ENCODE measurements at regions not wholly inside any gene's neighbourhood (a gene's known extent, or its start where the extent isn't known, plus 50 kb on each side); places are given as distances from the start of the nearest gene placed in this dataset.
A peak's percentile ranks its signal among the peaks of the same experiment; 100 is the strongest.

DNA sequence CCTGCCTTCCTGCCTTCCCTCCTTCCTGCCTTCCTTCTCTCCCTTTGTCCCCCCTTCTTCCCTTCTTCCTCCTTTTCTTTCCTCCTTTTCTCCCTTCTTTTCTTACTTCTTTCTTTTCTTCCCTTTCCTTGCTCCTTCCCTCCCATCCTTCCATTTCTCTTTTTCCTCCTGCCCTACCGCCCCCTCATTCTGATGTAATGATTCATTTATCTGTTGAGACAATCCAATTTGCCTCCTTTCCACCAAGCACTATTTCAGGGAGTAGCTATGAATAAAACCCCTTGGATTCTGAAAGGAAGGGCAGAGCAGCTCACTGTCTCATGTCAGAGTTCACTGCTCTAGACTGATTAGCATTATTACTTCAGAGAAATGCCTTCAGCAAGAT is 462.6 kb downstream of the PDCD6IP start:
- no peaks in the 10 kb centered on the region for H3K9me3 ChIP-seq
- DNase-seq = no peak
- H3K27me3 ChIP-seq = no peaks in the 10 kb centered on the region
- WGBS, 2 donors = 92 to 95% methylated on average over 1 of the region's 1 CpG
- H3K4me1 ChIP-seq = peaks cover 0 to 4% (median 0%) of the 10 kb centered on the region in 4 donors
- no peaks in the 10 kb centered on the region for H3K36me3 ChIP-seq
- no peak for TF ChIP-seq EP300 (IDR thresholded peaks at IDR 0.05)
- TF ChIP-seq POLR2AphosphoS5 (IDR thresholded peaks at IDR 0.05) = no peak
- TF ChIP-seq, protein P1, sequence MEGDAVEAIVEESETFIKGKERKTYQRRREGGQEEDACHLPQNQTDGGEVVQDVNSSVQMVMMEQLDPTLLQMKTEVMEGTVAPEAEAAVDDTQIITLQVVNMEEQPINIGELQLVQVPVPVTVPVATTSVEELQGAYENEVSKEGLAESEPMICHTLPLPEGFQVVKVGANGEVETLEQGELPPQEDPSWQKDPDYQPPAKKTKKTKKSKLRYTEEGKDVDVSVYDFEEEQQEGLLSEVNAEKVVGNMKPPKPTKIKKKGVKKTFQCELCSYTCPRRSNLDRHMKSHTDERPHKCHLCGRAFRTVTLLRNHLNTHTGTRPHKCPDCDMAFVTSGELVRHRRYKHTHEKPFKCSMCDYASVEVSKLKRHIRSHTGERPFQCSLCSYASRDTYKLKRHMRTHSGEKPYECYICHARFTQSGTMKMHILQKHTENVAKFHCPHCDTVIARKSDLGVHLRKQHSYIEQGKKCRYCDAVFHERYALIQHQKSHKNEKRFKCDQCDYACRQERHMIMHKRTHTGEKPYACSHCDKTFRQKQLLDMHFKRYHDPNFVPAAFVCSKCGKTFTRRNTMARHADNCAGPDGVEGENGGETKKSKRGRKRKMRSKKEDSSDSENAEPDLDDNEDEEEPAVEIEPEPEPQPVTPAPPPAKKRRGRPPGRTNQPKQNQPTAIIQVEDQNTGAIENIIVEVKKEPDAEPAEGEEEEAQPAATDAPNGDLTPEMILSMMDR (IDR thresholded peaks at IDR 0.05) = no peak
- TF ChIP-seq POLR2A (IDR thresholded peaks at IDR 0.05) = no peak
- peak overlapping the region in 1 of 4 donors; percentile 39 for H3K27ac ChIP-seq
- intact Hi-C loops (cut with DNase I) = no loop called here
- no peak overlapping the region for H3K4me3 ChIP-seq

DNA sequence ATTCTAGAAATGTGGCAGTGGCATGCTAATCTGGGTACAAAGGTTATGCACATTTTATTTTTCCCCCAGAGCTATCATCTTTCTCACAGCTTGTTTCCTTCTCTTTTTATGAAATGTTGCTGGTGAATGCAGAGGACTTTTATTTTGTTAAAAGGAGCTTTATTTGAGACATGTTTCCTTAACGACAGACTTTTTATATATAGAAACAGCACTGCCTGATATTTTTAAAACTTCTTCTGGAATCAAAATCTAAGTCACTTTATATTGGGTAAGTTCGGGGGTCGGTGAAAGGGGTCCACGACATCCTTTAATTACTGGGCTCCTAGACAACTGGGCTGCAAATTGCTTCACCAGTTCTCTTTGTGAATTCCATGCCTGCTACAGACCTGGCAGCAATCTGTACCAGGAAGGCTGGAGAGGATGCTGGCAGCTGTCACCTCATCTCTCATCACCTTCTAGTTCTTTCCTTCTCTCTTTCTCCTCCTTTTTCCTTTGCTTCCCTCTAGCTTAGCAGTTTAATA is 464.7 kb downstream of the PDCD6IP start:
- Histone ChIP-seq H3K27ac (peak overlapping the region in 2 of 4 donors; percentile 9 to 63), H3K36me3 (no peaks in the 10 kb centered on the region), H3K27me3 (no peaks in the 10 kb centered on the region), H3K4me3 (no peak overlapping the region), H3K4me1 (no peaks in the 10 kb centered on the region), H3K9me3 (no peaks in the 10 kb centered on the region)
- DNase-seq = no peak
- WGBS, 2 donors = 3 to 7% methylated on average over 4 of the region's 4 CpGs
- intact Hi-C loops (cut with DNase I) = no loop called here
- TF ChIP-seq POLR2AphosphoS5 (IDR thresholded peaks at IDR 0.05) (no peak), EP300 (IDR thresholded peaks at IDR 0.05) (no peak), POLR2A (IDR thresholded peaks at IDR 0.05) (no peak)
- TF ChIP-seq, protein P1 (IDR thresholded peaks at IDR 0.05) = no peak

DNA sequence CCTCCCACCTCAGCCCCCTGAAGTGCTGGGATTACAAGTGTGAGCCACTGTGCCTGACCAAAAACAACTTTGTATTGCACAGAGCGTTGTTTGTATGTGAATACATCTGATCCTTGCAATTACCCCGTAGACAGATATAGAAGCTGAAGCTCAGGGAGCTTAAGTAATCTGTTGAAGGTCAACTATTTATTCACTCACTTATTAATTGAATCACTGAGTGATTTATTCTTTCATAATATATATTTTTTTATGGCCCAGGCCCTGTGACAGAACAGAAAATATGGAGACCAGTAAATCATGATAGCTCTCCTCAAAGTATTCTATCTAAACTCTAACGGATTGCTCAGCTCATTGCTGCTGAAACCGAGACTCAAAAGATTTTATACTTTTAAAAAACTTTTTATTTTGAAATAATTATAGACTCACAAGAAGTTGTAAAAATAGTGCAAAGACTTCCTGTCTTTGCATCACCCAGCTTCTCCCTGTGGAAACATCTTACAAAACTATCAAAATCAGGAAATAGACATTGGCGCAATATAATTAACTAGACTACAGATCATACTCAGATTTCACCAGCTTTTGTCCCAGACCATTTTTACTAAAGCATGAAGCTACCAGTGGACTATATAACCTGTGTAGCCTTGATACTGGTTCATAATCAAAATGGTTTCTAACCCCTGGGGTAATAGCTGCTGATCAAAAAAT is 466.1 kb downstream of the PDCD6IP start:
- TF ChIP-seq POLR2A (IDR thresholded peaks at IDR 0.05) (no peak), POLR2AphosphoS5 (IDR thresholded peaks at IDR 0.05) (no peak), EP300 (IDR thresholded peaks at IDR 0.05) (no peak)
- TF ChIP-seq, protein P1 (IDR thresholded peaks at IDR 0.05) = no peak
- no peaks in the 10 kb centered on the region for H3K27me3 ChIP-seq
- H3K4me3 ChIP-seq = no peak overlapping the region
- intact Hi-C loops (cut with DNase I) = no loop called here
- no peaks in the 10 kb centered on the region for H3K4me1 ChIP-seq
- no peaks in the 10 kb centered on the region for H3K9me3 ChIP-seq
- H3K27ac ChIP-seq = no peak overlapping the region
- DNase-seq = no peak
- H3K36me3 ChIP-seq = no peaks in the 10 kb centered on the region
- WGBS, 2 donors = 72 to 86% methylated on average over 5 of the region's 5 CpGs

DNA sequence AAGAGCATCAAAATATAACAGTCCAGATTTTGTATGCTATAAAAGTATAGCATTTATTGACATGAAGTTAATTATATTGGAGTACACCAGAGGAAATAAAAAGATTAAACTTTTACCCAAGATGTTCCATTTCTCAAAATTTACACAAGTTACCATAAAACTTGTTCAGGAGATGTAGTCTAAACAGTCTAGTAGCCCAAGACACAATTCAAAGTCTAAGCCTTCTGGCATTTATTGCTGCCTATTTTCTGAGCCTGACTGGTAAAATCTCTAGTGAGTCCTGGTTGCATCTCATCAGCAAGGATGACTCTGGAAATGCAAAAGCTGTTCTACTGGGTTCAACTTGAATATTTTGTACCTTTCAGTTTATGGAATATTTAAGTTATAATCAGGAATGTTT is 468.7 kb downstream of the PDCD6IP start:
- H3K4me1 ChIP-seq = no peaks in the 10 kb centered on the region
- no peaks in the 10 kb centered on the region for H3K36me3 ChIP-seq
- TF ChIP-seq POLR2AphosphoS5 (IDR thresholded peaks at IDR 0.05) (no peak), POLR2A (IDR thresholded peaks at IDR 0.05) (no peak), EP300 (IDR thresholded peaks at IDR 0.05) (no peak)
- TF ChIP-seq, protein P1 (IDR thresholded peaks at IDR 0.05) = no peak
- no peak for DNase-seq
- no peaks in the 10 kb centered on the region for H3K9me3 ChIP-seq
- no peak overlapping the region for H3K4me3 ChIP-seq
- intact Hi-C loops (cut with DNase I) = no loop called here
- H3K27me3 ChIP-seq = no peaks in the 10 kb centered on the region
- H3K27ac ChIP-seq = no peak overlapping the region

Data from sigmoid colon (tissue), 6 donors.